GM21360 (cell line): ENCODE measurements at regions not wholly inside any gene's neighbourhood (a gene's known extent, or its start where the extent isn't known, plus 50 kb on each side); places are given as distances from the start of the nearest gene placed in this dataset.

Experiments
- ATAC-seq: cut with Tn5 transposase; IDR thresholded peaks from one replicate; pipeline ENCODE4 v1.9.1; 2021; ENCODE audit warnings: mild to moderate bottlenecking, moderate library complexity; ENCODE audit not compliant: unreplicated experiment

DNA sequence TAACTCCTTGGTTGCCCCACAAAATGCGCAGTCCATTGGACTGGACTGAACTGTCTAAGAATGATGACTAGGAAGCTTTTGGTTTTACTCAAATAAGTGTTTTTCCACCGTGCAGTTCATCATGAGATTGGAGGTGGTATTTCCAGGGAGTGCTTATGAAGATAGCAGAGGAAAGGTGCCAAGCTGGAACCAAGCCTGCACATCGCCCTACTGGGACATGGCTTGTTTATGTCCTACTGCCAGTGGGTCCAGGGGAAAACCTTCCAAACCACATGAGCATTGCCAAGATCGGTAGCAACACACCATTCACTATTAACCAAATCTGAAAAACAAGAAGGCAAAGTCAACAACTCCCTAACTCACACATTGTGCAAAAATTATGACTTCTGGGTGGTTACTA is 54.7 kb upstream of the DSCAM start:
- ATAC-seq = no peak

DNA sequence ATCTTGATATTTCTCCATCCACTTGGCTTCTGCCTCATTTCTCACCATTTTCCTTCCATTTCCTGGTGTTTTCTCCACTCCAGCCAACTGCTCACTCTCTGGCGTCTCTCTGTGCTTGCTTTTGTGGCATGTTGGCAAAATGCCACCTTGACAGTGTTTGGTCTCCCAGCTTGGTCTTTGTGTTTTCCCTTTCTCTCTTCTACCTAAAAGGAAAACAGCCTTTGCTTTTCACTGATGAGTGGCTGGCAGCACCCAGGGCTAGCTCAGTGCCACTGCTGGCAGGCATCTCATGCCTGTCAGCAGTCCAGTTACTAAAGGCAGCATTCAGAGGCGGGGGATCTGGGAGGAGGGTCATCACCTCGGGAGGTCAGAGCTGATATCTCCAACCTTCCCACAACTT is 55.3 kb upstream of the DSCAM start:
- no peak for ATAC-seq

- ATAC-seq = no peak
These were observed 56.0 kb upstream of the DSCAM start for GRCh38 chr21:40902993-40903392.

GRCh38 chr21:40905251-40905650 is 58.3 kb upstream of the DSCAM start:
- no peak for ATAC-seq

DNA sequence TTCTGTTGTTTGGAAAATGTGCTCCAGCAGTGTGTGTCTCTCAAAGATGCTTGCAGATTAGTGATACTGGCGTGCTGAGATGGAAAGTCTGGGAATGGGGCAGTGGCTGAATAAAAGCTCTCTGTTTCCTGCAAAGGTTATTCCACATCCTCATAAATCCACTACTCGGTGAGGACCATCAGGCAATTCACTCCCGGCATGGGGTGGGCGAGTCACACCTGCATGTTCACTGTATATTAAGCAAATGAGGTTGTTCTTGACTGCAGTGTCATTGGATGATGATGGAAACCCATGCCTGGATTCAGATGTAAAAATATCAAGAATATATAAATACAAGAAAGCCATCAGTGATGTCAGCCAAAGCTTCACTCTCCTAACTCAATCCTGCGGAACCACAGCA is 65.4 kb upstream of the DSCAM start:
- ATAC-seq = no peak

- no peak for ATAC-seq
These were observed 68.2 kb upstream of the DSCAM start for GRCh38 chr21:40915114-40915513.

- no peak for ATAC-seq
These were observed 76.4 kb upstream of the DSCAM start for GRCh38 chr21:40923407-40923806.

DNA sequence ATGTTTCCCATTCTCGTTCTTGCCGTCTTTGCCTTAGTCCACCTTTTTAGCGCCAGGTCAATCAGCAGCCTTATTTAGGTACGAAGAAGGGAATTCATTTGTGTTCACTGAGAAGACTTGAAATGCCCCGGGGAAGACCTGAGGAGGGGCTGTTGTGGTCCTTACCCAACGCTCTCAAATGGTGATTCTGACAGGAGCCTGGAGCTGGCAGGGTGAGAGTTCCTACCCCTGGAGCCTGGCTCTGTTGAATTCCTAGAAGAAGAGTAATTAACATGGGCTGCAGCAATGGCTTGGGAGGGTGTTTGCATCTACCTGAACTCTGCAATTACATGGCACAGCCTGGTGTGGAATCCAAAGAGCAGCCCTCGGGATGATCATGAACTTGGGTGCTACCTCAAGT is 76.9 kb upstream of the DSCAM start:
- no peak for ATAC-seq

- ATAC-seq = no peak
These were observed 77.7 kb upstream of the DSCAM start for GRCh38 chr21:40924641-40925040.

DNA sequence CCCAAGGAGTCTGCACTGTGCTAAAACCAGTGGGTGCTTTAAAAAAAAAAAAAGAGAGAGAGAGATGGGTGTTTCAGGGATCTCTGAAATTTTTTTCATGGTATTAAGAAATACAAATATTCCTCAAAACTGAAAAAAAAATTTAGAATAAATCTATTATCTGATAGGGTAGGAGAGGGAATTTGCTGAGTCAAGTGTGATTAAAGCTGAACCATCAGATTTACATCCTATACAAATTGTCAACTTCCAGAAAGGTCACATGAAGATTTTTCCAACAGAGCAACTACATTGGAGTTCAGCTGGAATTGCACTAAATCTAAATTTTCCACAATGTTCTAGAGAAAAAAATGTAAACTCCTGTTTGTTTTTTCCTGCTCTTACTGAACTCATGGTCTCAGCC is 79.3 kb upstream of the DSCAM start:
- ATAC-seq = no peak

DNA sequence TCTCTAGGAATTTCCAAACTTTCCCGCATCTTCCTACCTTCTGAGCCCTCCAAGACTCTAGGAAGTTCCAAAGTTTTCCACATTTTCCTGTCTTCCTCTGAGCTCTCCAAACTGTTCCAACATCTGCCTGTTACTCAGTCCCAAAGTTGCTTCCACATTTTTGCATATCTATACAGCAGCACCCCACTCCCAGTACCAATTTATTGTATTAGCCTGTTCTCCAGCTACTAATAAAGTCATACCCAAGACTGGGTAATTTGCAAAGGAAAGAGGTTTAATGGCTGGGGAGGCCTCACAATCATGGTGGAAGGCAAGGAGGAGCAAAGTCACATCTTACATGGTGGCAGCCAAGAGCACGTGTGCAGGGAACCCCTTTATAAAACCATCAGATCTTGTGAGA is 82.9 kb upstream of the DSCAM start:
- ATAC-seq = no peak

DNA sequence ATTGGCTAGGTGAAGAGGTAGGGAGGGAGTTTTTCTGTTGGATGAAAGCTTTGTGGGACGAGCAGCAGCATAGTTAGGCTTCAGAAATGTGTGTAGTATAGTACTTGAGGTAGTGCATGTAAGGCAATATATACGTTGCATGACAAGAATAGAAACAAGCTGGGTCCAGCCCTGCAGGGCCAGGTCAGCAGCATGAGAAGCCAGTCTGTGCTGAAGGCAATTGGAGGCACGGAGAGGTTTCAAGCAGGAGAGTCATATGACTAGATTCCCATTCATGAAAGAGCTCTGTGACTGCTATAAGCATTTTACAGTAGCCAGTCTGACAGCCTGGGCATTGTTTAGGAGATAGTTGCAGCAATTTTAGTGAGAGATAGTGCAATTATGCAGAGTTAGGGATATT is 84.2 kb upstream of the DSCAM start:
- ATAC-seq = no peak

- no peak for ATAC-seq
These were observed 89.2 kb upstream of the DSCAM start for GRCh38 chr21:40936178-40936577.

- ATAC-seq = no peak
These were observed 89.9 kb upstream of the DSCAM start for GRCh38 chr21:40936771-40937261.

- no peak for ATAC-seq
These were observed 91.1 kb upstream of the DSCAM start for GRCh38 chr21:40938078-40938477.

DNA sequence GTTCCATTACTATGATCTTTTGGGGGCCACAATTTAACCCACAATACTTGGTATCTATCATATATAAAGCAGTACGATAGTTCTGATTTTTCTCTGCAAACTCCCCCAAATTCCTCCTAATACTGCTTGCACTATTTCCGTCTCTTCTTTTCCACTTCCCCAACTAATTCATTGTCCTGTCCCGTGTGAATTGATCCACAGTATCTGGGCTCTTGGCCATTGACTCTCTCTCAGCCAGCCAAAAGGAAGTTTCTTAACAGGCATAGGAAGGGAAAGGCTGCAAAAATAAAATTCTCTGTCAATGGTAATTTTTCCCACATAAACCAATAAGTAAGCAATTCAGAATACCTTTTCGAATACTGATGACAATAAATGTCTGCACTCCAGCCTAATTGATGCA is 91.7 kb upstream of the DSCAM start:
- ATAC-seq = no peak

GRCh38 chr21:40947713-40948112 is 100.8 kb upstream of the DSCAM start:
- no peak for ATAC-seq

DNA sequence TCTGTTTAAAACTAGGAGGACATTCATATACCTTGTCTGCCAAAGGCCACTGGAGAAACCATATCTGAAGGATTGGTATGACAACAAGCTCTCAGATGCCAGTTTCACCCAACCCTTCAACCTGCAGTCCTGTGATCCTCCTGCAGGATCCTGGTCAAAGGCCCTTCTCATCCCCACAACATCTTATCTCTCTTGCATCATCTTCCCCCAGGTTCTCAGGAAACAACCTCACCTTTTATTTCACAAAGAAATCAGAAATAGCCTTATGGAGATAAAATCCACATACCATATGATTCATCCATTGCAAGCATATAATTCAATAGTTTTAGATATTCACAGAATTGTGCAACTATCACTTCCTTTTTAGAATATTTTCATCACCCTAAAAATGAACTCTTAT is 104.0 kb upstream of the DSCAM start:
- ATAC-seq = no peak

GRCh38 chr21:40952551-40953323 is 105.8 kb upstream of the DSCAM start:
- ATAC-seq = no peak

GRCh38 chr21:40964691-40965090 is 117.7 kb upstream of the DSCAM start:
- ATAC-seq = no peak

GRCh38 chr21:40967771-40968170 is 120.8 kb upstream of the DSCAM start:
- ATAC-seq = no peak

- no peak for ATAC-seq
These were observed 125.2 kb upstream of the DSCAM start for GRCh38 chr21:40972151-40972550.
